ENCODE measurements at regions not wholly inside any gene's neighbourhood (a gene's known extent, or its start where the extent isn't known, plus 50 kb on each side); places are given as distances from the start of the nearest gene placed in this dataset.

GRCh38 chr18:78865771-78866310, 113.8 kb upstream of the SALL3 start:
- TF ChIP-seq CTCF (IDR thresholded peaks at IDR 0.05; ENCODE audit: low read depth, low read length, poor library complexity, severe bottlenecking) (no peak), EZH2phosphoT487 (IDR thresholded peaks at IDR 0.05; ENCODE audit: borderline replicate concordance, low read length) (no peak)
